ENCODE measurements at regions not wholly inside any gene's neighbourhood (a gene's known extent, or its start where the extent isn't known, plus 50 kb on each side); places are given as distances from the start of the nearest gene placed in this dataset.

- ChIA-PET CTCF (ENCODE audit: partially characterized antibody) (no interaction called here), POLR2A (ENCODE audit: partially characterized antibody) (no interaction called here)
- Histone ChIP-seq H3K4me2 (ENCODE audit: insufficient read depth in 1 of 2, low read depth in 2 of 2, low read length in 2 of 2) (no peak overlapping the region), H2BK5ac (ENCODE audit: low read depth, low read length) (no peak overlapping the region), H3K4me3 (ENCODE audit: extremely low read depth in 1 of 4, insufficient read depth in 2 of 4, low read depth in 3 of 4, low read length in 4 of 4) (no peak overlapping the region), H3K79me2 (ENCODE audit: control insufficient read depth in 1 of 2, insufficient read depth in 2 of 2, low read length in 2 of 2) (no peaks in the 10 kb centered on the region), H3K4me1 (replicated peaks in 1 of 4; ENCODE audit: control insufficient read depth in 3 of 4, insufficient read depth in 4 of 4, low read length in 3 of 4) (peaks cover 0 to 8% (median 5%) of the 10 kb centered on the region in 4 experiments; a peak in 4 of 7 replicates), H3K79me1 (ENCODE audit: low read depth, low read length) (no peaks in the 10 kb centered on the region), H3K14ac (ENCODE audit: insufficient read length) (no peak overlapping the region), H3K4ac (replicated peaks; ENCODE audit: insufficient read length, low read depth, low read length) (no peak overlapping the region), H3K23ac (ENCODE audit: insufficient read length) (no peak overlapping the region), H3K9ac (replicated peaks in 1 of 4; ENCODE audit: extremely low read depth in 1 of 4, low read depth in 3 of 4, low read length in 3 of 4) (no peak overlapping the region), H3K9me3 (ENCODE audit: insufficient read depth in 2 of 2, low read depth in 1 of 2, low read length in 1 of 2) (peaks cover 4 to 8% of the 10 kb centered on the region in 2 experiments; a peak in 2 of 4 replicates), H2AK5ac (ENCODE audit: low read depth, low read length) (no peak overlapping the region), H3K36me3 (ENCODE audit: control insufficient read depth in 2 of 4, insufficient read depth in 4 of 4, low read length in 3 of 4) (peaks cover 0 to 3% (median 2%) of the 10 kb centered on the region in 4 experiments; a peak in 4 of 8 replicates), H2BK12ac (ENCODE audit: low read depth, low read length) (no peak overlapping the region), H3K27me3 (replicated peaks in 1 of 4; ENCODE audit: control insufficient read depth in 3 of 4, extremely low read depth in 1 of 4, insufficient read depth in 3 of 4, low read length in 3 of 4) (no peaks in the 10 kb centered on the region), H3K56ac (replicated peaks; ENCODE audit: insufficient read length, low read depth, low read length) (no peak overlapping the region), H2AFZ (ENCODE audit: low read length) (no peak overlapping the region), H4K5ac (ENCODE audit: insufficient read length, low read depth, low read length) (no peak overlapping the region), H4K8ac (ENCODE audit: extremely low read depth, insufficient read depth, low read length) (no peak overlapping the region), H2BK20ac (ENCODE audit: low read length) (no peak overlapping the region), H4K91ac (replicated peaks; ENCODE audit: insufficient read length, low read length) (no peak overlapping the region), H2BK15ac (ENCODE audit: low read length) (no peak overlapping the region), H4K20me1 (replicated peaks in 1 of 2; ENCODE audit: control insufficient read depth in 1 of 2, insufficient read depth in 2 of 2, low read length in 2 of 2) (no peaks in the 10 kb centered on the region), H3K27ac (ENCODE audit: low read depth, low read length) (no peak overlapping the region), H3K23me2 (ENCODE audit: low read depth, low read length) (no peaks in the 10 kb centered on the region), H3K18ac (ENCODE audit: extremely low read depth, low read length) (no peak overlapping the region), H2BK120ac (replicated peaks; ENCODE audit: low read depth, low read length) (no peak overlapping the region)
- WGBS, 2 experiments (ENCODE audit: extremely low coverage in 1 of 2, insufficient coverage in 1 of 2, insufficient read length in 1 of 2, insufficient replicate concordance in 2 of 2, low coverage in 1 of 2, low lambda C conversion rate in 2 of 2, missing lambda C conversion rate in 1 of 2): 85% methylated on average over 7 of the region's 7 CpGs; no CpG with 5 or more reads in 1 of the 2 experiments
- TF ChIP-seq CHD2 (IDR thresholded peaks at IDR 0.05; ENCODE audit: low read length): no peak
- no peak for TF ChIP-seq POU5F1 (IDR thresholded peaks at IDR 0.05; ENCODE audit: low read depth, low read length)
- TF ChIP-seq SP4 (IDR thresholded peaks at IDR 0.05; ENCODE audit: low read length): no peak
- no peak for TF ChIP-seq BRCA1 (IDR thresholded peaks at IDR 0.05; ENCODE audit: low read depth, low read length)
- TF ChIP-seq KDM4A (IDR thresholded peaks at IDR 0.05; ENCODE audit: low read depth, low read length, severe bottlenecking): no peak
- no peak for TF ChIP-seq EGR1 (IDR thresholded peaks at IDR 0.05; ENCODE audit: borderline replicate concordance, low read depth, low read length)
- TF ChIP-seq KDM5A (IDR thresholded peaks at IDR 0.05; ENCODE audit: low read length): no peak
- no peak for TF ChIP-seq HDAC6 (IDR thresholded peaks at IDR 0.05; ENCODE audit: low read depth, low read length)
- TF ChIP-seq SAP30 (IDR thresholded peaks at IDR 0.05; ENCODE audit: insufficient read depth, insufficient replicate concordance, low read length): no peak
- no peak for TF ChIP-seq RFX5 (IDR thresholded peaks at IDR 0.05; ENCODE audit: borderline replicate concordance, low read depth, low read length)
- FAIRE-seq: peak; percentile 78
- DNase-seq (ENCODE audit: low read depth in 1 of 2, low spot score in 2 of 2): no peak
These were observed 2031.3 kb upstream of the CELF4 start for GRCh38 chr18:39596891-39597290.

Measured in H1 (cell line).